Thyroid gland (tissue), 4 donors: ENCODE measurements at regions not wholly inside any gene's neighbourhood (a gene's known extent, or its start where the extent isn't known, plus 50 kb on each side); places are given as distances from the start of the nearest gene placed in this dataset.

Experiments used
- DNase-seq, 2 donors: peaks; one replicate each; pipeline ENCODE4 v3.0.0-alpha.2; 2019
- H3K27ac ChIP-seq, 3 donors: fragments of 200-600 bp; sonication (generic); 1 replicate in 2 of 3; 2 replicates in 1 of 3; pipeline ENCODE4 v1.5.1; 2016 to 2019; ENCODE audit warnings: mild to moderate bottlenecking in 1 of 3, moderate library complexity in 1 of 3
- H3K27me3 ChIP-seq: fragments of 200-600 bp; sonication (generic); one replicate; pipeline ENCODE4 v1.5.1; 2019
- H3K36me3 ChIP-seq, 2 donors: fragments of 200-600 bp; sonication (generic); one replicate each; pipeline ENCODE4 v1.5.1; 2016 to 2019
- H3K4me1 ChIP-seq, 2 donors: fragments of 200-600 bp; sonication (generic); one replicate each; pipeline ENCODE4 v1.5.1; 2017 to 2019
- H3K4me3 ChIP-seq, 3 donors: fragments of 200-600 bp; sonication (generic); replicated peaks in 1 of 3; 1 replicate in 2 of 3; 2 replicates in 1 of 3; pipeline ENCODE4 v1.5.1; 2016; ENCODE audit warnings: mild to moderate bottlenecking in 1 of 3
- H3K9me3 ChIP-seq: fragments of 200-600 bp; sonication (generic); one replicate; pipeline ENCODE4 v1.5.1; 2017
- CTCF ChIP-seq, 6 experiments: fragments of 200-600 bp in 3 of 6; fragments of 450-650 bp in 3 of 6; sonication (generic) in 3 of 6; IDR thresholded peaks; one replicate each; pipeline ENCODE4 v1.5.1; 2016 to 2019; ENCODE audit warnings: antibody characterized with exemption in 6 of 6, mild to moderate bottlenecking in 2 of 6, inconsistent platforms in 1 of 6, moderate library complexity in 1 of 6
- POLR2A ChIP-seq, 2 donors: fragments of 450-650 bp; IDR thresholded peaks; one replicate each; pipeline ENCODE4 v1.6.1; 2017; ENCODE audit warnings: antibody characterized with exemption in 2 of 2, mild to moderate bottlenecking in 2 of 2, moderate library complexity in 1 of 2
- WGBS, 2 donors: methylation state at CpG; one replicate each; pipeline ENCODE4 v1.1.5; 2017; 5-methylcytosine and 5-hydroxymethylcytosine counted together
- intact Hi-C: fragments of 100-400 bp; cut with DNase I; formaldehyde crosslinking; loops from one replicate; pipeline ENCODE4 v1.15.1; 2023

DNA sequence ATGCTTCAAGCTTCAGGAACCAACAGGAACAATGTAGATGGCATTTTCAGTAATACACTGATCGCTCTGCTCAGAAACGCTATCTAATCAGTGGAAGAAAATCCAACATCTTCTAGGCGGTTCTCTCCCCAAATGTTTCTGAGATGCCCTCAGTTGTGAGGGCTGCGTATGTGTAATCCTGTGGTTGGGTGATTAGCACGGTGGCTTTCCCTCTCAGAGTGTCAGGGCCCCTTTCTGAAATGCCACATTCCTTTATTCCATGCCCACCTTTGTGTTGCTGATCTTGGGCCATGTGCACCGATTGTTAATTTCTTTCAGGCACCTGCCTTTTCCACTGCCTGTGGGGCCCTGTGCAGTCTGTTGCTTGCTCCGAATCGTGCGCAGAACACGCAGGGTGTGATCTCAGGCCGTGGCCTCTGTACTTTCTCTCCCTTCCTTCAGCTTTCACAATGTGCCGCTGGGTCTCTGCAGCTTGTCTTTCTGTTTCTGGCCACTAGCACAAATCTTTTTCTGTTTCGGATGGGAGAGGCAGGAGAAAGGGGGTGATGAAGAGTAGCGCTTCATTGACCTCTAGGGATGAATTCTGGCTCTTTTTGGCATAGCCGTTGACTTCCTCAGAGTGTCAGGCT is 324.0 kb downstream of the PARP8 start:
- no peak for DNase-seq
- TF ChIP-seq POLR2A (IDR thresholded peaks at IDR 0.05) (no peak), CTCF (IDR thresholded peaks at IDR 0.05) (no peak)
- Histone ChIP-seq H3K27me3 (no peaks in the 10 kb centered on the region), H3K4me1 (no peaks in the 10 kb centered on the region), H3K36me3 (no peaks in the 10 kb centered on the region), H3K4me3 (no peak overlapping the region), H3K9me3 (no peaks in the 10 kb centered on the region), H3K27ac (no peak overlapping the region)
- intact Hi-C loops, result no loop called here
- 84 to 85% methylated on average over 15 of the region's 15 CpGs for WGBS, 2 donors

DNA sequence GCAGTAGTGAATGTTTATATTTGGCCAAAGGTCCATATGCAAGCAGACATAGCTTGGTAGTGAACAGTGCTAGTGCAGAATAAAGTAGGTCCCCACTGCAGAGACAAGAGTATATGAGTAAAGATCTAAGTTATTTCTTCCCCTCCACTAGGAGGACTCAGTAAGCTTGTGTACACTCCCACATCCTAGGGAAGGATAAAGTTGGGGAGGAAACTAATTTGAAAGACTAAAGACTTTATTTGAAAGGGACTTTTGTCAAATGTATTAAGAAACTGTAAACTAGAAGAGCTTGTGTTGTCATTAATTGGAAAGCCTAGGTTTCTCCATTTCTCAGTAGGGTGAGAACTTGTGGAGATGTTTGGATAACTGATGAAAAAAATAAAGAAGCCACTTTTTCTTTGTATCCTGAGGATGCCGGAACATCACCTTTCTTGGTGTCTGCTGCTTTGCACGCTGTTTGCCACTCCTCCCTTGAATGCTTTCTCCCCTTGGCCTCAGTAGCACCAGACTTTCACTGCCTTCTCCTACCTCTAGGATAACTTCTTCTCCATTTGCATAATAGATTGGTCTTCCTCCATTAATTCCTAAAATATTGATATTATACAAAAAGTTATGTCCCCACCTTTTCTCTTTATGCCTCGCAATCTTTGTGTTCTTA is 329.0 kb downstream of the PARP8 start:
- H3K9me3 ChIP-seq, result no peaks in the 10 kb centered on the region
- H3K27ac ChIP-seq, result no peak overlapping the region
- TF ChIP-seq CTCF (IDR thresholded peaks at IDR 0.05), result no peak
- TF ChIP-seq POLR2A (IDR thresholded peaks at IDR 0.05), result no peak
- intact Hi-C loops, result no loop called here
- H3K4me1 ChIP-seq, result no peaks in the 10 kb centered on the region
- no peak for DNase-seq
- 78 to 80% methylated on average over 3 of the region's 3 CpGs for WGBS, 2 donors
- H3K36me3 ChIP-seq, result no peaks in the 10 kb centered on the region
- no peak overlapping the region for H3K4me3 ChIP-seq
- no peaks in the 10 kb centered on the region for H3K27me3 ChIP-seq

GRCh38 chr5:51001227-51001923 is 334.9 kb downstream of the PARP8 start:
- intact Hi-C loops, result no loop called here
- TF ChIP-seq POLR2A (IDR thresholded peaks at IDR 0.05) (no peak), CTCF (IDR thresholded peaks at IDR 0.05) (no peak)
- no peaks in the 10 kb centered on the region for H3K4me1 ChIP-seq

DNA sequence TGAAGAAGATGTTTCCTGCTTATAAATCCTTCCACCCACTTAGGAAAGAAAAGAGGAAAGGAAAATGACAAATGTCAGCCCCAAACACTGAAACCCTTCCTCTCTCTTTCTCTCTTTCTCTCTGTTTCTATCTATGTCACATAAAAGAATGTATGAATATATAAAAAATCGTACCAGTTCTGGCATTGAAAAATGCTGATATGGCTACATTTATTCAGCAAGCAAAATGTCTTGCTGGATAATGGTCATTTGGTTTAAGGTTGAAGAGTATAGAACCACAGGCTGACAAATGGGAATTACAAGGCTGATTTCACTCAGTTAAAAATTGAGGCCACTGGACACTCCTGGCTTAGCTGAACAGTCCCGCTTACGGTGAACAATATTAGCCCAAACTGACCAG is 335.9 kb downstream of the PARP8 start:
- Histone ChIP-seq H3K4me1 (no peaks in the 10 kb centered on the region), H3K27ac (no peak overlapping the region), H3K27me3 (no peaks in the 10 kb centered on the region), H3K36me3 (no peaks in the 10 kb centered on the region), H3K9me3 (no peaks in the 10 kb centered on the region), H3K4me3 (no peak overlapping the region)
- TF ChIP-seq POLR2A (IDR thresholded peaks at IDR 0.05) (no peak), CTCF (IDR thresholded peaks at IDR 0.05) (no peak)
- 90 to 91% methylated on average over 3 of the region's 3 CpGs for WGBS, 2 donors
- DNase-seq, result no peak
- intact Hi-C loops, result no loop called here

More at GRCh38 chr5:51001227-51001923, 334.9 kb downstream of the PARP8 start:
- Histone ChIP-seq H3K27me3 (no peaks in the 10 kb centered on the region), H3K27ac (no peak overlapping the region), H3K4me3 (no peak overlapping the region), H3K36me3 (no peaks in the 10 kb centered on the region), H3K9me3 (no peaks in the 10 kb centered on the region)
- DNase-seq, result no peak
- WGBS, 2 donors, result 79 to 85% methylated on average over 4 of the region's 4 CpGs

GRCh38 chr5:51013036-51013435 is 346.6 kb downstream of the PARP8 start:
- Histone ChIP-seq H3K36me3 (no peaks in the 10 kb centered on the region), H3K27me3 (no peaks in the 10 kb centered on the region), H3K4me1 (no peaks in the 10 kb centered on the region), H3K27ac (no peak overlapping the region), H3K9me3 (no peaks in the 10 kb centered on the region), H3K4me3 (no peak overlapping the region)
- intact Hi-C loops, result no loop called here
- TF ChIP-seq CTCF (IDR thresholded peaks at IDR 0.05) (no peak), POLR2A (IDR thresholded peaks at IDR 0.05) (no peak)
- DNase-seq, result no peak
- 92 to 93% methylated on average over 2 of the region's 2 CpGs for WGBS, 2 donors
